WI38 (cell line): ENCODE measurements at regions not wholly inside any gene's neighbourhood (a gene's known extent, or its start where the extent isn't known, plus 50 kb on each side); places are given as distances from the start of the nearest gene placed in this dataset.

Experiments used
- H3K4me3 ChIP-seq: 2 replicates; pipeline ENCODE4 v1.5.1; 2011; ENCODE audit warnings: low read depth, mild to moderate bottlenecking, control low read depth, low read length
- TF ChIP-seq, protein P1 (sequence below): IDR thresholded peaks from 2 replicates; pipeline ENCODE4 v1.5.1; 2012; ENCODE audit warnings: low read depth, mild to moderate bottlenecking, control low read depth, low read length

DNA sequence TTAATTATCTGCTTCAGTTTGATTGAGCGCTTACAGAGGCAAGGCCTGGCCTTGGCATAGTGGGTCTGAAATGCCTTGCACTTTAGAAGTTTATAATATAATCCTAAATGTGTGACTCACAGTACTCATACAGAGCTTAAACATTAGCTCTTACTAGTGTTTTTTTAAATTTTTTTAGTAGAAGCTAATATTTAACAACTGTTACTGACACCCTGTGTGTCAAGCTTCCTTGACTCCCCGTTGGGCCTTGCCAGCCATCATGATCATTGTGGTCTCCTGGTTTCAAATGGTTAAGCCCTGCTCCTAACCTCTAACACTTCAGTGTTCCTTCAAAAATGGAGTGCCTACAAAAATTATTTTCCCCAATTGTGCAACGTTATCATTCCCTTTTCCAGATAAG is 126.9 kb downstream of the GALC start:
- H3K4me3 ChIP-seq: no peak overlapping the region
- TF ChIP-seq, protein P1, sequence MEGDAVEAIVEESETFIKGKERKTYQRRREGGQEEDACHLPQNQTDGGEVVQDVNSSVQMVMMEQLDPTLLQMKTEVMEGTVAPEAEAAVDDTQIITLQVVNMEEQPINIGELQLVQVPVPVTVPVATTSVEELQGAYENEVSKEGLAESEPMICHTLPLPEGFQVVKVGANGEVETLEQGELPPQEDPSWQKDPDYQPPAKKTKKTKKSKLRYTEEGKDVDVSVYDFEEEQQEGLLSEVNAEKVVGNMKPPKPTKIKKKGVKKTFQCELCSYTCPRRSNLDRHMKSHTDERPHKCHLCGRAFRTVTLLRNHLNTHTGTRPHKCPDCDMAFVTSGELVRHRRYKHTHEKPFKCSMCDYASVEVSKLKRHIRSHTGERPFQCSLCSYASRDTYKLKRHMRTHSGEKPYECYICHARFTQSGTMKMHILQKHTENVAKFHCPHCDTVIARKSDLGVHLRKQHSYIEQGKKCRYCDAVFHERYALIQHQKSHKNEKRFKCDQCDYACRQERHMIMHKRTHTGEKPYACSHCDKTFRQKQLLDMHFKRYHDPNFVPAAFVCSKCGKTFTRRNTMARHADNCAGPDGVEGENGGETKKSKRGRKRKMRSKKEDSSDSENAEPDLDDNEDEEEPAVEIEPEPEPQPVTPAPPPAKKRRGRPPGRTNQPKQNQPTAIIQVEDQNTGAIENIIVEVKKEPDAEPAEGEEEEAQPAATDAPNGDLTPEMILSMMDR: no peak

DNA sequence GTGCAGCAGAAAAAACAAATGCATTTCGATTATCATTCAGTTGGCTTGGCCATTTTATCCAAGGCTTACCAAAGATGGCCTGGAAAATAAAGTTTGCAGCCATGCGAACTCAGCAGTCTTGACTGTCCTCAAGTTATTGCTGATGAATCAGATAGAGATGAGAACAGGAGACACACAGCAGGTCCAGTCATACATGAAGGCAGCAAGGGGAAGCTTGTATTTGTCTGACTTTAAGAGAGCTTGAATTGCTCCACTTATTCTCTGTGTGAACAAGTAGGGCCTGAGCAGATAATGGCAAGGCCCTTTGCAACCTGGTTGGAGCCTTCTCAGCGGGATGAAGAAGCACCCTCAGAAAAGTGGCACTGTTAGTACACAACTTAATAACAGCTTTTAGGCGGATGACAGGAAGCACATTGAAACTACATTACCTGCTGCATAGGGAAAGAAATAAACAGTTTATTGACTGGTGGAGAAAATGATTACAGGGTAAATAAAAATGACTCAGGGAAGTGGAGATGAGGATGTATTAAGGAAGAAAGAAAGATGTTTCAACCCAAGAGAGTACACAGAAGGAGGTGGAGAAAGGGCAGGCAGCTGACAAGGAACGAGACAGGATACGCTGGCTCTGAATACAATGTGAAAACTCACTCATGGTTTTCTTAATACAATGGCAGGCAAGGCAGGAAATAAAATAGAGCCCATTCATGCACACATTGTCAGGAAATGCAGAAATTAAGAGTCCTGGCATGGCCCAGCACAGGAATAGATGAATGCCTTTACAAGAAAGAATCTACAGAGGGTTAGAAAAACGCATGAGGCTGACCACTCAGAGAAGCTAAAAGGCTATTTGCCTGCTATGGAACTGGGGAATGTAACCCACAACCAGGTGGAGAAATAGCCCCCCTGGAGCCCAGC is 128.4 kb downstream of the GALC start:
- no peak overlapping the region for H3K4me3 ChIP-seq
- TF ChIP-seq, protein P1: no peak

DNA sequence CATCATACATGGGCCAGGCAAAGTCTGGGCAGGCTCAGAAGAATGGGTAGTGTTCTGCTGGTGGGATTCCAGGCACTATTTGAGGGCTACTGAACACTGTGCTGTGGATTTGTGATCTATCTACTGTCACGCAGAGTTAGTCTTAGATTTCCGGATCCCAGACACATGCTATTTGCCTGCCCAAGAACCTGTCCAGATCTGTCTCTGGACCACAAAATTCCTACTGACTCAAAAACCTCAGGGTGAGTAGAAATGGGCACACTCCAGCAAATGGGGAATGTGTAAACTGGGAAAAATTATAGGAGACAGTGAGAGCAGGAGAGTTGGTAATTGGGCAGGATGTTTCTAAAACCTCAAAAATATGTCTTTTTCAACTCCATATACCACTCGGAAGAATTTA is 129.9 kb downstream of the GALC start:
- TF ChIP-seq, protein P1: no peak
- H3K4me3 ChIP-seq: no peak overlapping the region

DNA sequence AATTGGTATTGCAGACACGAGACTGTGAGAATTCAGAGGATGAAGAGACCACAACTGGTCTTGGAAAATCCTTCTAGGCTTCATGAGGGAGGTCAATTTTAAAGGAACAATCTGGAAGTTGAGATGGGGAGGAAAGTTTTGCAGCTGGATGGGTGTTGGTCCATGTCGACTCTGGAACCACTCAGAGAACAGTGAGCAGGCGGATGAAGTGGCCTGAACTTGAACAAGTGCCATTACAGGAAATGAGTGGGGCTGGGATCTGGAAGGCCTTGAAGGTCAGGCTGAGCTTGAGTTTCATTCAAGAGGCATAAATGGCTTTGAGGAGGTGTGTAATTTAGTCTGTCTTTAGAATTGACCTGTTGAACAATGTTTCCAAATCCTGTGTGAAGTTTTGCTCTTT is 140.9 kb downstream of the GALC start:
- H3K4me3 ChIP-seq: no peak overlapping the region
- TF ChIP-seq, protein P1: no peak

DNA sequence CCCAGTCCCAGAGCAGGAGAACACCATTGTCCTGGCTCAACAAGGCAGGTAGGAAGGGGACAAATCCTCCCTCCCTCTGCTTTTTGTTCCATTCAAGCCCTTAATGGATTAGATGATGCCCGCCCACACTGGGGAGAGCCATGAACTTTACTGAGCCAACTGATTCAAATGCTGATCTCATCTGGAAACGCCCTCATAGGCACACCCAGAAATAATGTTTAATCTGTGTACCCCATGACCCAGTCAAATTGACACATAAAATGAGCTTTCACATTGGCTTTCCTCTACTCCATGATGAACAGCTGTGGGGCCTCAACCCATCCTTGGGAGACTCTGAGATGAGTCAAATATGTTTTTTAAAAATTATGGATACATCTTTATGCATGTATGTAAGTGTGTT is 141.8 kb downstream of the GALC start:
- TF ChIP-seq, protein P1: no peak

DNA sequence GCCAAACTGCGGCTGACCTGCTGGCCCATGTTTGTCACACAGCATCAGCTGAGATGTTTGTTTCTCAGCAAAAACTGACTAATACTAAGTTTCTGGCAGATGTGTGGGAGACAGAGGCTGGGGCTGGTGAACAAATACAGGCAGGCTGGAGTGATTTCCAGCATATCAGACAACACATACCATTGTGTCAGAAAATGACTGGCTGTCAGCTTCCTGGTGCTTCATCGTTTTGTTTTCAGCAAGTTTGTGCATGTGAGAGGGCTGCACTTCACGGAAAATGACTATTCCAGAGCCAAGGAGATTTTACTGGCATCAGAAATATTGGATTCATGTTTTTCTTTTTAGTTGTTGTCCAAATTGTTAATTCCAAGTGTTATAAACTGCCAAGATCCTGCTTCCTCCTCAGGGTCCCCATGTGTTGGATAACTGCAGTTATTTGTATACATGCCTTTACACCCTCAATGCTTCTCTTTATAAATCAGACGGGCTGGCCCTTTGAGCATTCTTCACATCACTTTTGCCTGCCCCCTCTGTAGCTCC is 145.7 kb downstream of the GALC start:
- TF ChIP-seq, protein P1: no peak
- no peak overlapping the region for H3K4me3 ChIP-seq

More for the DNA sequence above, 141.8 kb downstream of the GALC start:
- H3K4me3 ChIP-seq: no peak overlapping the region

DNA sequence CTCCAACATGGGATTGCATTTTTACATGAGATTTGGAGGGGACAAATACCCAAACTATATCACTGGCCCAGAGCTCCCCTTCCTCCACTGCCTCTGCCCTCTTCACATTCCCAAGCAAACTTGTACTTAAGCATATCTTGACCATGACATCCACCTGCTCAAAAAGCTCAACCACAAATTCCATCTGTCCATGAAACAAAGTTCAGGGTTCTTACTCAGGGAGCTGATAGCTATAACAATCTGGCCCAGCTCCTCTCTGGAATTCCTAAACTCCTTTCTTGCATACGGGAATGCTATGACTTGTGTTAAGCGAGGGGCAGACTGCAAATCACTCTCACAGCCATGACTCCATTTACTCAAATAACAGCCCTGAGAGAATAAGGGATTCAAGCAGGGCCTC is 152.1 kb downstream of the GALC start:
- TF ChIP-seq, protein P1: no peak

More for the DNA sequence above, 152.1 kb downstream of the GALC start:
- no peak overlapping the region for H3K4me3 ChIP-seq
